H9 (cell line): ENCODE measurements at regions not wholly inside any gene's neighbourhood (a gene's known extent, or its start where the extent isn't known, plus 50 kb on each side); places are given as distances from the start of the nearest gene placed in this dataset.

ENCODE experiments used
- DNase-seq: peaks from one replicate; pipeline ENCODE4 v3.0.0-alpha.2; 2017
- H2AFZ ChIP-seq: one replicate; pipeline ENCODE4 v1.6.1; 2013; ENCODE audit warnings: mild to moderate bottlenecking, low read length, control low read depth, moderate library complexity
- H2AK5ac ChIP-seq: 2 replicates; pipeline ENCODE4 v1.6.1; 2013; ENCODE audit warnings: low read length, control low read depth, mixed read lengths; ENCODE audit not compliant: insufficient read length
- H2BK120ac ChIP-seq: one replicate; pipeline ENCODE4 v1.6.1; 2013; ENCODE audit warnings: low read depth, mild to moderate bottlenecking, low read length, control low read depth, inconsistent platforms; ENCODE audit not compliant: poor library complexity, severe bottlenecking
- H2BK12ac ChIP-seq: 2 replicates; pipeline ENCODE4 v1.6.1; 2013; ENCODE audit warnings: low read length, control low read depth, mixed read lengths, low read depth; ENCODE audit not compliant: insufficient read length
- H2BK15ac ChIP-seq: 2 replicates; pipeline ENCODE4 v1.6.1; 2013; ENCODE audit warnings: low read depth, low read length, control low read depth
- H2BK20ac ChIP-seq: one replicate; pipeline ENCODE4 v1.6.1; 2013; ENCODE audit warnings: low read depth, mild to moderate bottlenecking, low read length, control low read depth, inconsistent platforms; ENCODE audit not compliant: poor library complexity, severe bottlenecking
- H2BK5ac ChIP-seq: 2 replicates; pipeline ENCODE4 v1.6.1; 2013; ENCODE audit warnings: low read length, control low read depth, mixed read lengths; ENCODE audit not compliant: insufficient read length
- H3K14ac ChIP-seq: 2 replicates; pipeline ENCODE4 v1.6.1; 2013; ENCODE audit warnings: low read length, control low read depth; ENCODE audit not compliant: insufficient read depth
- H3K18ac ChIP-seq: 2 replicates; pipeline ENCODE4 v1.6.1; 2013; ENCODE audit warnings: low read depth, mild to moderate bottlenecking, mixed read lengths, low read length, control low read depth; ENCODE audit not compliant: insufficient read length
- H3K23ac ChIP-seq: 2 replicates; pipeline ENCODE4 v1.6.1; 2013; ENCODE audit warnings: low read length, control low read depth, mixed read lengths, low read depth; ENCODE audit not compliant: insufficient read length
- H3K23me2 ChIP-seq: 2 replicates; pipeline ENCODE4 v1.6.1; 2013; ENCODE audit warnings: low read depth, mild to moderate bottlenecking, mixed read lengths, low read length, control low read depth; ENCODE audit not compliant: insufficient read length, poor library complexity, severe bottlenecking
- H3K27ac ChIP-seq: 2 replicates; pipeline ENCODE4 v1.5.1; 2013; ENCODE audit warnings: low read length, control low read depth, mixed read lengths, low read depth; ENCODE audit not compliant: insufficient read length
- H3K27me3 ChIP-seq: 2 replicates; pipeline ENCODE4 v1.6.1; 2013; ENCODE audit warnings: low read length, control low read depth, inconsistent platforms; ENCODE audit not compliant: insufficient read depth
- H3K4ac ChIP-seq: 2 replicates; pipeline ENCODE4 v1.6.1; 2013; ENCODE audit warnings: low read depth, mild to moderate bottlenecking, control low read depth, inconsistent platforms, low read length, moderate library complexity
- H3K4me1 ChIP-seq: 2 replicates; pipeline ENCODE4 v1.6.1; 2013; ENCODE audit warnings: low read length, control low read depth, inconsistent platforms; ENCODE audit not compliant: insufficient read depth
- H3K4me2 ChIP-seq: 2 replicates; pipeline ENCODE4 v1.6.1; 2013; ENCODE audit warnings: low read length, control low read depth, mixed read lengths; ENCODE audit not compliant: insufficient read length, insufficient read depth
- H3K56ac ChIP-seq: 2 replicates; pipeline ENCODE4 v1.6.1; 2013; ENCODE audit warnings: low read depth, mild to moderate bottlenecking, mixed read lengths, low read length, control low read depth; ENCODE audit not compliant: insufficient read length
- H3K79me1 ChIP-seq: 2 replicates; pipeline ENCODE4 v1.6.1; 2013; ENCODE audit warnings: low read depth, mild to moderate bottlenecking, moderate library complexity, low read length, control low read depth, inconsistent platforms; ENCODE audit not compliant: insufficient read depth, poor library complexity, severe bottlenecking
- H3K79me2 ChIP-seq: 2 replicates; pipeline ENCODE4 v1.6.1; 2013; ENCODE audit warnings: low read length, control low read depth, inconsistent platforms; ENCODE audit not compliant: insufficient read depth
- H3K9ac ChIP-seq: 2 replicates; pipeline ENCODE4 v1.6.1; 2013; ENCODE audit warnings: low read length, control low read depth, mixed read lengths; ENCODE audit not compliant: insufficient read length; ENCODE audit errors: extremely low read depth
- H3K9me3 ChIP-seq: one replicate; pipeline ENCODE4 v1.6.1; 2013; ENCODE audit warnings: low read depth, low read length, inconsistent platforms; ENCODE audit not compliant: control insufficient read depth
- H3T11ph ChIP-seq: one replicate; pipeline ENCODE4 v1.6.1; 2013; ENCODE audit warnings: mild to moderate bottlenecking, low read length, control low read depth, inconsistent platforms
- H4K20me1 ChIP-seq: one replicate; pipeline ENCODE4 v1.6.1; 2013; ENCODE audit not compliant: control insufficient read depth, insufficient read length, insufficient read depth
- H4K5ac ChIP-seq: 2 replicates; pipeline ENCODE4 v1.6.1; 2013; ENCODE audit warnings: low read depth, mild to moderate bottlenecking, mixed read lengths, low read length, control low read depth; ENCODE audit not compliant: insufficient read length
- H4K8ac ChIP-seq: replicated peaks from 2 replicates; pipeline ENCODE4 v1.6.1; 2013; ENCODE audit warnings: low read length, control low read depth, mixed read lengths, low read depth; ENCODE audit not compliant: insufficient read length
- H4K91ac ChIP-seq: 2 replicates; pipeline ENCODE4 v1.6.1; 2013; ENCODE audit warnings: low read depth, mild to moderate bottlenecking, moderate library complexity, mixed read lengths, low read length, control low read depth; ENCODE audit not compliant: insufficient read length
- H3K27ac Mint-ChIP-seq, 3 experiments: 2 replicates in 2 of 3; 3 replicates in 1 of 3; pipeline ENCODE4 v1.8.0; 2020 to 2021; ENCODE audit warnings: mixed read lengths in 3 of 3, mild to moderate bottlenecking in 1 of 3, moderate library complexity in 1 of 3
- H3K27me3 Mint-ChIP-seq: 2 replicates; pipeline ENCODE4 v1.8.0; 2021; ENCODE audit warnings: low read depth, mild to moderate bottlenecking, moderate library complexity, mixed read lengths
- H3K36me3 Mint-ChIP-seq, 3 experiments: 2 replicates in 2 of 3; 3 replicates in 1 of 3; pipeline ENCODE4 v1.8.0; 2020 to 2021; ENCODE audit warnings: low read depth in 3 of 3, mixed read lengths in 3 of 3; ENCODE audit not compliant: insufficient read depth in 1 of 3
- H3K4me1 Mint-ChIP-seq, 2 experiments: 2 replicates each; pipeline ENCODE4 v1.8.0; 2020; ENCODE audit warnings: mixed read lengths in 2 of 2
- H3K4me3 Mint-ChIP-seq, 2 experiments: 2 replicates in 1 of 2; 3 replicates in 1 of 2; pipeline ENCODE4 v1.8.0; 2020 to 2021; ENCODE audit warnings: mild to moderate bottlenecking in 2 of 2, mixed read lengths in 2 of 2, moderate library complexity in 1 of 2
- H3K9me3 Mint-ChIP-seq, 2 experiments: 2 replicates in 1 of 2; 3 replicates in 1 of 2; pipeline ENCODE4 v1.8.0; 2020; ENCODE audit warnings: mild to moderate bottlenecking in 2 of 2, mixed read lengths in 2 of 2, moderate library complexity in 1 of 2
- WGBS: extraction: QIAGEN DNeasy Blood & Tissue Kit; methylation state at CpG from one replicate; pipeline ENCODE4 v1.1.7; 2013; ENCODE audit warnings: missing lambda C conversion rate, low lambda C conversion rate, mixed read lengths; ENCODE audit not compliant: insufficient read length; ENCODE audit errors: extremely low coverage; 5-methylcytosine and 5-hydroxymethylcytosine counted together
- TF ChIP-seq, protein P1 (sequence below): fragments of 200-600 bp; sonication (generic); conservative IDR thresholded peaks from 3 replicates; pipeline ENCODE4 v1.8.0; 2021; ENCODE audit warnings: antibody characterized with exemption, mild to moderate bottlenecking

- Histone ChIP-seq H4K5ac (no peak overlapping the region), H3K9ac (no peak overlapping the region), H3K18ac (no peak overlapping the region), H3T11ph (no peak overlapping the region), H3K27me3 (no peaks in the 10 kb centered on the region), H3K79me2 (no peaks in the 10 kb centered on the region), H2BK120ac (no peak overlapping the region), H3K9me3 (no peaks in the 10 kb centered on the region), H4K91ac (no peak overlapping the region), H3K79me1 (no peaks in the 10 kb centered on the region), H3K14ac (no peak overlapping the region), H3K4ac (no peak overlapping the region), H2BK15ac (no peak overlapping the region), H2BK20ac (no peak overlapping the region), H2AFZ (no peak overlapping the region), H2BK12ac (no peak overlapping the region), H3K4me1 (no peaks in the 10 kb centered on the region), H3K4me2 (no peak overlapping the region), H3K56ac (no peak overlapping the region), H3K23me2 (no peaks in the 10 kb centered on the region), H2AK5ac (no peak overlapping the region), H4K20me1 (no peaks in the 10 kb centered on the region), H2BK5ac (no peak overlapping the region), H3K27ac (no peak overlapping the region), H4K8ac (no peak overlapping the region), H3K23ac (no peak overlapping the region)
- TF ChIP-seq, protein P1, sequence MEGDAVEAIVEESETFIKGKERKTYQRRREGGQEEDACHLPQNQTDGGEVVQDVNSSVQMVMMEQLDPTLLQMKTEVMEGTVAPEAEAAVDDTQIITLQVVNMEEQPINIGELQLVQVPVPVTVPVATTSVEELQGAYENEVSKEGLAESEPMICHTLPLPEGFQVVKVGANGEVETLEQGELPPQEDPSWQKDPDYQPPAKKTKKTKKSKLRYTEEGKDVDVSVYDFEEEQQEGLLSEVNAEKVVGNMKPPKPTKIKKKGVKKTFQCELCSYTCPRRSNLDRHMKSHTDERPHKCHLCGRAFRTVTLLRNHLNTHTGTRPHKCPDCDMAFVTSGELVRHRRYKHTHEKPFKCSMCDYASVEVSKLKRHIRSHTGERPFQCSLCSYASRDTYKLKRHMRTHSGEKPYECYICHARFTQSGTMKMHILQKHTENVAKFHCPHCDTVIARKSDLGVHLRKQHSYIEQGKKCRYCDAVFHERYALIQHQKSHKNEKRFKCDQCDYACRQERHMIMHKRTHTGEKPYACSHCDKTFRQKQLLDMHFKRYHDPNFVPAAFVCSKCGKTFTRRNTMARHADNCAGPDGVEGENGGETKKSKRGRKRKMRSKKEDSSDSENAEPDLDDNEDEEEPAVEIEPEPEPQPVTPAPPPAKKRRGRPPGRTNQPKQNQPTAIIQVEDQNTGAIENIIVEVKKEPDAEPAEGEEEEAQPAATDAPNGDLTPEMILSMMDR, result no peak
- Mint-ChIP-seq H3K4me3 (no peak overlapping the region), H3K27ac (no peak overlapping the region; a peak in 1 of 7 replicates), H3K9me3 (no peaks in the 10 kb centered on the region; a peak in 1 of 5 replicates), H3K4me1 (no peaks in the 10 kb centered on the region), H3K36me3 (no peaks in the 10 kb centered on the region), H3K27me3 (no peaks in the 10 kb centered on the region)
- no CpG with 5 or more reads among the region's 1 CpG for WGBS
- DNase-seq, result no peak
Observed at GRCh38 chr7:52758356-52758755, 277.1 kb upstream of the POM121L12 start.
